Fibroblast of villous mesenchyme (primary cell): ENCODE measurements at regions not wholly inside any gene's neighbourhood (a gene's known extent, or its start where the extent isn't known, plus 50 kb on each side); places are given as distances from the start of the nearest gene placed in this dataset.
"Not testable (repeated sequence)": the region's sequence is repeated elsewhere in the genome, so short reads cannot be mapped to it uniquely, and the experiment has no call there.

Source experiments
- DNase-seq: peaks from one replicate; pipeline ENCODE4 v3.0.0-alpha.2; 2010; ENCODE audit warnings: low read depth
- H3K4me3 ChIP-seq: 2 replicates; pipeline ENCODE4 v1.5.1; 2011; ENCODE audit warnings: low read depth, mild to moderate bottlenecking, low read length
- CTCF ChIP-seq: IDR thresholded peaks from 2 replicates; pipeline ENCODE4 v1.5.1; 2012; ENCODE audit warnings: low read depth, mild to moderate bottlenecking, low read length; ENCODE audit not compliant: insufficient read depth

DNA sequence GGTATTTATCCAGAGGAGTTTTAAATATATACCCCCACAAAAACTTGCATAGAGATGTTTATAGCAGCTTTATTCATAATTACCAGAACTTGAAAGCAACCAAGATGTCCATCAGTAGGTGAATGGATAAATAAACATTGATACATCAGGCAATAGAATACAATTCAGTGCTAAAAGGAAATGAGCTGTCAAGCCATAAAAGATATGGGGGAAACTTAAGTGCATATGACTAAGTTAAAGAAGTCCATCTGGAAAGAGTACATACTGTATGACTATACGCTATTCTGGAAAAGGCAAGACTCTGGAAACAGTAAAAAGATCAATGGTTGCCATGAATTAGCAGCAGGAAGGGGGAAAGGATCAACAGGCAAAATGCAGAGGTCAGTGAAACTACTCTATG lies 366.7 kb downstream of the HHIPL2 start:
- DNase-seq, result no peak
- no peak overlapping the region for H3K4me3 ChIP-seq
- TF ChIP-seq CTCF, result no peak

DNA sequence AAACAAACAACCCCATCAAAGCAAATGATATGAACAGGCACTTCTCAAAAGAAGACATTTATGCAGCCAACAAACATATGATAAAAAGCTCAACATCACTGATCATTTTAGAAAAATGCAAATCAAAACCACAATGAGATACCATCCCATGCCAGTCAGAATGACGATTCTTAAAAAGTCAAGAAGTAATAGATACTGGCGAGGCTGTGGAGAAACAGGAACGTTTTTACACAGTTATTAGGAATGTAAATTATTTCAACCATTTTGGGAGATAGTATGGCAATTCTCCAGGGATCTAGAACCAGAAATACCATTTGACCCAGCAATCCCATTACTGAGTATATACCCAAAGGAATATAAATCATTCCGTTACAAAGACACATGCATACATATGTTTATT lies 370.4 kb downstream of the HHIPL2 start:
- not testable (repeated sequence) for H3K4me3 ChIP-seq, DNase-seq

DNA sequence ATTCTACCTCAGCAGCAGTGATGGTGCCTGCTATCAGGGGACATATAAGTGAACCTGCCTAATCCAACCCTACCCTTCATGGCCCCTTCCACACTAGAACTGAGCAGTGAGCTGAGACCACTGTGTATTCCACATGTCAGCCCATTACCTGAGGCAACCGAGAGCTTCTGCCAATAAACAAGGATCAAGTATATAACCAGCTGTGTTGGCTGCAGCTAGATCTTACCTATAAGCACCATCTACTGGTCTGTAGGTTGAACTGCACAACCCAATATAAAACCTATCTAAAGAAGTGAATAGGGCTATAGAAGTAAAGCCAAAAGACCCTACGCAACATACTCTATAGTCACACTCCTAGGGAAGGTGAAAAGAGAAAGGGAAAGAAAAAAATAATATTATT lies 376.9 kb downstream of the HHIPL2 start:
- no peak overlapping the region for H3K4me3 ChIP-seq
- peak; percentile 79 for TF ChIP-seq CTCF
- peak; percentile 69 for DNase-seq

- no peak for TF ChIP-seq CTCF
- no peak for DNase-seq
- no peak overlapping the region for H3K4me3 ChIP-seq
These were observed 379.3 kb downstream of the HHIPL2 start for GRCh38 chr1:222168621-222169020.

DNA sequence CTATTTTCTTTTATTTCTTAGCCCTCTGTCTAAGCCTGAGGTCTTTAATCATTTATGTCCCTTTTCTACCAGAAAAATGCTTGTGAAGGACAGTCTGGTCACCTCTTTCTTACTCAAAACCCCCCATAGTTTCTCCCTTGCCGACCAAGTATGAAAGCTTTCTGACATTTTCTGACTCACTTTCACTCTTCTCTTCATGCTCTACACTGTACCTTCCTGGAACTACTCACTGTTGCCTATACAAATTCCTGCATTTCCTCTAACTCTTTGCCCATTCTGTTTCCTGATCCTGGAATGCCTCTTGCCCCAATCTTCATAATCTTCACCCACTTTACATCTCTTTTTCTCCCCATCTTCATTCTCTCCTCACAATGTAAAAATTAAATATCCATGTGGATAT lies 380.0 kb downstream of the HHIPL2 start:
- no peak for TF ChIP-seq CTCF
- no peak overlapping the region for H3K4me3 ChIP-seq
- no peak for DNase-seq

DNA sequence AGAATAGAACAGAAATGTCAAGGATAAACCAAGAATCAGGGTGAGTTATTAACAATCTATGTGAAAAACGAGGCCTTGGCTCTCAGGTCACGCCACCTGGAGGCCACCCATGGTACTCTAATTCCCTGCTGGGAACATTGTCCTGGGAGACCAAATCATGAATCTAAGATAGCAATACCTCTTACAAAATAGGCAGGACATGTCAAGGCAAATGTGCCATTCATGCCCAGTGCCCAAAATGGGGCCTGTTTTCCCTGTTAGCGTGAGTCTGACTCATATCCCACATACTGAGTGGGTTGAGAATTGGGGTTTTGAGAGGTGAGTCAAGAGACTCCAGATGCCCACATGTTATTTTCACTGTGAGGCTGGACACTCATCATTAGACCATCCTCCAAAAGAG lies 380.8 kb downstream of the HHIPL2 start:
- peak; percentile 53 for DNase-seq
- H3K4me3 ChIP-seq, result no peak overlapping the region
- TF ChIP-seq CTCF, result peak; percentile 78

DNA sequence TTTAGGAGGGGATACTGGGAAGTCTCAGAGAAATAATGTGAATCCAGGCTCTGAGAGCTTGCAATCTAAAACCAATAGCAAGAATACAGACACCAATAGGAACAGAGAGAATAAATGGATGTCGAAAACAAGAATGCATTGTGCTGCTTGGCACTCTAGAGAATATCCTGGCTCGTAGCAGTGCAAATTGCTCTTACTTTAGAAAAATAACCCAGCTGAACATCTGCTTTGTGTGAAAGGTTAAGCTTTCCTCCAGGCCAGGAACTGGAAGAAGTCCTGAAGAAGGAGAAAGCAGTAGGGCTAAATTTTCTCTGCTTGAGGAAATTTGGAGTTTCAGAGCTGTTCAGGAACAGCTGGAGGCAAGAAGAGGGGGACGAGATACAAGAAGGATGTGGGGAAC lies 382.3 kb downstream of the HHIPL2 start:
- no peak for TF ChIP-seq CTCF
- peak; percentile 5 for DNase-seq
- no peak overlapping the region for H3K4me3 ChIP-seq
